NCI-H526 (cell line): ENCODE measurements at regions not wholly inside any gene's neighbourhood (a gene's known extent, or its start where the extent isn't known, plus 50 kb on each side); places are given as distances from the start of the nearest gene placed in this dataset.

Experiments used
- DNase-seq, 2 experiments: peaks; one replicate each; lab custom pipeline; 2025; lab: John Stamatoyannopoulos, UW

- DNase-seq: no peak
These were observed 483.0 kb downstream of the KDM4C start for GRCh38 chr9:7240569-7241311.

- DNase-seq: no peak
These were observed 481.9 kb downstream of the KDM4C start for GRCh38 chr9:7239708-7240107.

DNA sequence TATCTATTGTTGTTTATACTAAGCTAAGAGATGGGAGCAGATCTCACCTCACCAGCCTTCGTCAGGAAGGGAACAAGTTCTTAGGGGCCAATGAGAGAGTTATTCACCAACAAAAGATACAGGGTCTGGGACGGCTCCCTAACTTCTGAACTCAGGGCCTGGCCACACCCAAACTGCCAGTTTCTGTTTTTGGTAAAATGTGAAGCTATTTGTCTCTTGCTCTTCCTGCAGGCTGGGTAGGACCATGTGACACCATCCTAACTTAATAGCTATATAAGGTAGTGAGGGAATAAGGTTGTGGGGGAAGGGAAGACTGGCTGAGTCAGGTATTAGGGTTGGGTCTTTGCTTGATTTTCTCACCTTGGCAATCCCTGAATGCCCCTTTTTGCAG, 480.5 kb downstream of the KDM4C start:
- DNase-seq: no peak

DNA sequence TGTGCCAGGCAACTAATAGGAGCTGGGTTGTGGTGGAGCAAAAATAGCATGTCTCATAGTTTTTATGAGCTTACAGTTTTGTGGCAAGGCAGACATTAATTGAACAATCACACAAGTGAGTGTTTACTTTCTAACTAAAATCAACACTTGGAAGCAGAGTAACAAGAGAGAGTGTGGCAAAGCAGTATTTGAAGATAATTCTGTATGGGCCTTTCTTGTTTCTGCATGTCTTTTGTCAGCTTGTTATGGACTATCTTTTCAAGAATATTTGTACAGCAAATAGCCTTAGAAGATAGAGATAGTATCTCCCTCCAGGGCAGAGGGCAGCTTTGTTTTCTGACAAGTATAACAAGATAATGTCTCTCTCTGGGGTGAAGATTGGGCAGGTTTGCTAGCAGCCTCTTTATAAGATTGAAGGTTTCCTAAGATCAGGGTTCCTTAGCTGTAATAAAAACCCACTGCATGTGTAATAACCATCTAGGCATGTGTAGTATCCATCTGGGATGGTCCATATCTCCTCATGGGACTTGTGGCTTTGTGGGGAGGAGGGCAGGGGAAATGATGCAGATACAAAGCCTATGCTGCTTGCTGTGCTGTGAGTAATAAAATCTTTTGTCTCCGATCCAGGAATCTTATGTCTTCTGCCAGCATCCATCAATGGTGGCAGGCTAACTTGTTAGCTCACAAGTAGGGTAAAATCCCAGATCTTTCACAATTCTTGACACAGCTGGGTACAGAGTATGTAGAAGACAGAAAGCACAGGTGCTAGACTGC, 479.9 kb downstream of the KDM4C start:
- no peak for DNase-seq

GRCh38 chr9:7236186-7236585, 478.4 kb downstream of the KDM4C start:
- DNase-seq: no peak

- peak; percentile 4 to 56 for DNase-seq
These were observed 476.4 kb downstream of the KDM4C start for GRCh38 chr9:7234144-7234543.

DNA sequence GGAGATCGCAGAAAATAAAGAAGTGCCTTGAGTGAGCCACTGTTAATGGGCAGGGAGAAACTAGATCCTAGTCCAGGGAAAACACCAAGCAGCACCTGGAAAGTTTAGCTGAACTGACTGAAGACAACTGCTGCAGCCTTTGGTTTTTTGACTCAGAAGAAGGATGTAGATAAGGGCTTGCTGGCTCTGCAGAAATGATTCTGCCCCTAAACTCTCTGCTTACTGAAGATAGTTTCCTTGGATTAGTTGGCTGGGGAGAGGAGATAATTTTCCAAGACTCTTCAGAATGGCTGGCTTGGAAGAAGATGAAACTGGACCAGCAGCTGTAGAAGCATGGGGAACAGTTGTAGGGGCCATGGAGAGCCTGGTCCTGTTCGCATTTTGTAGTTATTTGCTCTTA, 471.8 kb downstream of the KDM4C start:
- DNase-seq: no peak

DNA sequence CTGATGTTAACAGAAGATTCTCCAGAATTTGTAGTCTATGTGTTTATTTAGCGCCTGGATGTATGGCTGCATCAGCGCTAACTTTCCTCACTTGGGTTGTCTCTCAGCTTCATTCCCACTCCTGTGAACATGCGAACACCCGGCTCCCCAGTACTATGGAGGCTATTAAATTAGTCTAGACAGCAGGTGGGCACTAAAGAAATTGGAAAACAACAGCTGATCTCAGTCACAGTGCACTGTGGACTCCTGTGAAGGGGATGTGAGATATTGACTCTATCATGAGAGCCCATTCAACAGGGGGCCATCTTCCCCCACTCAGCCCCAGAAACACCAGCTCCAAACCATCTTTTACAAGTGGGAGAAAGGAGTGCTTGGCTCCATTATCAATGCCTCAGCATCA, 471.0 kb downstream of the KDM4C start:
- no peak for DNase-seq

DNA sequence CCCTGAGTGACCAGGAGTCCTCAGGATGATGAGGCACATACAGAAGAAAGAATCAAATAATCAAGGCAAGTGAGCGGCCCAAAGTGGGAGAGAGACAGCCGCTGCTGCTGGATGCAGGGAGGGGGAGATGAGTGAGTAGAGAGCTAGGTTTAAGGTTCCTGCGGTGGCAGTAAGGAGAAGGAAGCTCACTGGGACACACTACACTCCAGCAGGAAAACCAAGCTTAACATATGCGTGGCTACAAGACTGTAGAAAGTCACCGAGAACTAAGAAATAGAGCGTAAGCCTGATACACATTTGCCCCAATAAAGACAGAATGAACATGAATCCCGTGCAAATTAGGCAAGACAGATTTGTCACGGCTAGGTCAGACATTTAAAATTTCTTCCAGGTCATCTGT, 470.2 kb downstream of the KDM4C start:
- no peak for DNase-seq

DNA sequence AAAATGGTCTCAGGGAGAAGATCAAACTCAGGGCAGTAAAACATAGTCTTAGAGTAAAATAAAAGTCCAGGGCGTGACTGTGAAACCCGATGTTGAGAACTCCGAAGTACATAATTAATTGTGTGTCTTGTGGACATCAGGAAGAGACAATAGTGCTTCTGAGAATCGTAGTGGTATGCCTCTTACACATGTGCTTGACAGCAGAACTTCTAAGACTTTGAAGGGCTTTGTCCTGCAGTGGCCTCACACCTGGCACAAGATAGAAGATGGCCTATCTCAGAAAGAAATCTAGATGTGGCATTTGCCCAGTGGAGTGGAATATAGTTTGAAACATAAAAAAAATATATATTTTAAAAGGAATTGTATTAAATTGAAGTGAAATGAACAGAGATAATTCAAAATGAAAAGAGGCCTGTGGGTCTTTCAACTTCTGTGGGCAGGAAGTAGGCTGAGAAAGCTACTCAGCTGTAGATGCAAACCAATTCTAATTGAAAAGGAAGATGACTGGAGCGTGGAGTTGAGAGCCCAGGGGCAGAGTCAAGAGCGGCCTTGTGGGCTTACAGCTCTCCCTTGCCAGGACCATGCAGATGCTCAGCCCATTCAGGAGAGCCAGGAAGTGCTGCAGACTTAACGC, 468.4 kb downstream of the KDM4C start:
- no peak for DNase-seq
